ENCODE measurements at regions not wholly inside any gene's neighbourhood (a gene's known extent, or its start where the extent isn't known, plus 50 kb on each side); places are given as distances from the start of the nearest gene placed in this dataset.

GRCh38 chr14:34247605-34248004, 214.4 kb downstream of the SPTSSA start:
- Histone ChIP-seq H3K9me3 (no peaks in the 10 kb centered on the region), H3K4me1 (peaks cover 0 to 17% of the 10 kb centered on the region in 2 donors), H3K27me3 (no peaks in the 10 kb centered on the region), H3K36me3 (no peaks in the 10 kb centered on the region), H3K27ac (peak overlapping the region in 1 of 2 donors; percentile 56), H3K4me3 (no peak overlapping the region)
- no peak for TF ChIP-seq CTCF (IDR thresholded peaks at IDR 0.05)
- no peak for DNase-seq (ENCODE audit: low spot score)

DNA sequence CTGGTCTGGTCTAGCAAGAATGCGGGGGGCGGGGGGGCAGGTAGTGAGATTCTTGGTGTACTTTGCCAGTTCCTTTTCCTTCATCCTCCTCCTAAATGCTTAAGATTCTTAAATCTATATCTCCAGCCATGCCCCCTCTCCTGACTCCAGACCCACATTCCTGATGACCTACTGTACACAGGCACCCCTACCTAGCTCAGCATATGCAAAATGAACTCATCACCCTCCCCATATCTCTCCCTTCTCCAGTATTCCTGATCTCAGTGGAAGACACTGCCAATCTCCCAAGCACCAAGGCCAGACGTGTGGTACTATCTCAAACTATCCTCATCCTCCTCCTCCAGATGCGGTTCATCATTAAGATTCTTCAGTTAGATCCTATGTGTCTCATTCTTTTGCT, 215.8 kb downstream of the SPTSSA start:
- Histone ChIP-seq H3K4me3 (no peak overlapping the region), H3K27ac (peak overlapping the region in 1 of 2 donors; percentile 56), H3K36me3 (no peaks in the 10 kb centered on the region), H3K4me1 (peaks cover 0 to 6% of the 10 kb centered on the region in 2 donors), H3K27me3 (no peaks in the 10 kb centered on the region), H3K9me3 (no peaks in the 10 kb centered on the region)
- no peak for TF ChIP-seq CTCF (IDR thresholded peaks at IDR 0.05)
- DNase-seq (ENCODE audit: low spot score) = no peak

- H3K36me3 ChIP-seq = no peaks in the 10 kb centered on the region
- no peaks in the 10 kb centered on the region for H3K27me3 ChIP-seq
- no peaks in the 10 kb centered on the region for H3K9me3 ChIP-seq
- H3K4me3 ChIP-seq = no peak overlapping the region
- no peak for DNase-seq (ENCODE audit: low spot score)
- H3K27ac ChIP-seq = no peak overlapping the region
- no peaks in the 10 kb centered on the region for H3K4me1 ChIP-seq
- TF ChIP-seq CTCF (IDR thresholded peaks at IDR 0.05) = no peak
These were observed 218.6 kb downstream of the SPTSSA start for GRCh38 chr14:34243401-34243800.

DNA sequence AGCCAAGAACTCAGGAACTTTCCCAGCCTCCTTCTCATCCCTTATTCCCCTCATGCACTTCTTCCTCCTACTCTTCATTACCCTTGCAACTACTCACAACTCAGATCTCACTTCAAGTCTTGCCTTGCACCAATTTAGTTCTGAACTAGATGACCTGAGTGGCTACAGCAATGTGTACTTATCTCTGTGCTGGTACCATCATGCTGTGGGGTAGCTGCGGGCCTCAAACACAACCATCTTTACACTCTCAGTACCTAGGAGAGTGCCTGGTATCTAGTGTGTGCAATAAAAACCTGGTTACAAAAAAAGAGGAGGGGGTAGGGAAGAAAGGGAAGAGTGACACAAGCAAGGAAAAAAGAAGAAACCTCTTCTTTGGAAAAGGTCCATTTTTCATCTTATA, 219.0 kb downstream of the SPTSSA start:
- Histone ChIP-seq H3K36me3 (no peaks in the 10 kb centered on the region), H3K4me3 (no peak overlapping the region), H3K4me1 (no peaks in the 10 kb centered on the region), H3K9me3 (no peaks in the 10 kb centered on the region), H3K27ac (no peak overlapping the region), H3K27me3 (no peaks in the 10 kb centered on the region)
- no peak for TF ChIP-seq CTCF (IDR thresholded peaks at IDR 0.05)
- no peak for DNase-seq (ENCODE audit: low spot score)

- no peaks in the 10 kb centered on the region for H3K9me3 ChIP-seq
- no peaks in the 10 kb centered on the region for H3K27me3 ChIP-seq
- no peak for DNase-seq (ENCODE audit: low spot score)
- peak overlapping the region in 1 of 2 donors; percentile 13 for H3K4me3 ChIP-seq
- peak overlapping the region in 1 of 2 donors; percentile 70 for H3K27ac ChIP-seq
- TF ChIP-seq CTCF (IDR thresholded peaks at IDR 0.05) = no peak
- no peaks in the 10 kb centered on the region for H3K4me1 ChIP-seq
- H3K36me3 ChIP-seq = no peaks in the 10 kb centered on the region
These were observed 220.8 kb downstream of the SPTSSA start for GRCh38 chr14:34241185-34241711.

DNA sequence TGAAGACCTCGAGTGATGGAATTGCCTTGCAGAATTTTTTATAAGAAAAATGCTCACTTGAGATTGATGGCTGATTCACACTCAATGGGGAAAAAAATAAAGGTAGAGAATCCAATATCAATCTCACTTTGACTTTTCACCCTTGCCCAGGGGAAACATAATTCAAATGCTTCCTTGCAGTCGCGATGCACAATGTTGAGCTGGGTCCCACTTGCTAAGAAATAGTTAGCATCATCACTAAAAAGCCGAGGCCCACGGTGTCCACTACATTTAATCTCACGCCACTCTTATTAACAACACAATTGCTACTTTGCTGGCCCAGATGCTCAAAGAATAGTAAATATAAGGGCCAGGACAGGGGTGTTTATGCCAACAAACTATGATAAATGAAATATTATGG, 223.4 kb downstream of the SPTSSA start:
- Histone ChIP-seq H3K4me1 (peaks cover 0 to 9% of the 10 kb centered on the region in 2 donors), H3K9me3 (no peaks in the 10 kb centered on the region), H3K36me3 (no peaks in the 10 kb centered on the region), H3K4me3 (no peak overlapping the region), H3K27me3 (no peaks in the 10 kb centered on the region), H3K27ac (peak overlapping the region in 1 of 2 donors; percentile 70)
- no peak for TF ChIP-seq CTCF (IDR thresholded peaks at IDR 0.05)
- no peak for DNase-seq (ENCODE audit: low spot score)
